ENCODE measurements at regions not wholly inside any gene's neighbourhood (a gene's known extent, or its start where the extent isn't known, plus 50 kb on each side); places are given as distances from the start of the nearest gene placed in this dataset.

DNA sequence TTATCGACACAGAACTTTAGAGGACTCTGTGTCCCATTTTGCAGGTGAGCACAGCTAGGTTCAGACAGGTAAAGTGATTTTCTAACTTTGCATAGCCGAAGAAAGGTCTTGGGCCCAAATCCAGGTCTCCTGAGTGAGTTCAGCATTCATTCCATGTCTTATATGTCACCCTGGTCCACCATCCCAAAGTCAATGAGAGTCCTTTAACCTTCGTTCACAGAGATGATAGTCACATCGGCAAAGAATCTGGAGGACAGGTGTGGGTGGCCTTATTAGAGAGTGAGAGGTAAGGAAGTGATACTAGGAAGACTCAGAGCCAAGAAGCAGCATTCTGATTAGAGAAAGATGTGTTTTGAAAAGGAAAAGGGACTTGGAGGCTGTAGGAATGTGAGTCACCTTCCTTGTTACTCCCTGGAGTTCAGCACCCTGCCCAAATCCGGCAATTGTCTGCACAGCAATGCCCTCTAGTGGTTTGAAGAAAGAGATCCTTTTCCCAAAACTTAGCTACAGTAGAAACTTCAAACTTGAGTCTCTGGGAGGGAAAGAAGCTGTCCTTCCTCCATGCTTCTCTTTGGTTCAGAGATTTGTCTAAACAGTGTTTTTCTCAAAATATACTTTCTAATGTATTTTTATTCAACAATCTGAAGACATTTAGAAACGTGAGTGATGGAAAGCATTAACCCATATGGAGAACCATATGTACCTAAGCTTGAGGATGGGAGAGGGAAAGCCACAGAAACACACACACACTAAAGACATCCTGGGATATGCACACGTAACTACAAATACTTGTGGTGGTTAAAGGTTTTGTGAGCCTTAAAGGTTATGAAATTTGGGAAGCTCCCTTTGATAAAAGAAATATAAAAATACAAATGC lies 96.4 kb upstream of the SHISA6 start:
- Histone ChIP-seq H3K4me1 (ENCODE audit: control insufficient read depth, extremely low read depth, insufficient read depth, low read length) (no peaks in the 10 kb centered on the region), H3K79me2 (ENCODE audit: control insufficient read depth, insufficient read depth, low read length) (no peaks in the 10 kb centered on the region), H3K9ac (ENCODE audit: insufficient read depth, low read length) (no peak overlapping the region), H3K27ac (ENCODE audit: insufficient read depth, low read length) (no peak overlapping the region), H2AFZ (ENCODE audit: low read length) (no peak overlapping the region), H3K4me3 (replicated peaks in 1 of 4; ENCODE audit: control extremely low read depth in 1 of 4, insufficient read depth in 1 of 4, low read depth in 3 of 4, low read length in 4 of 4) (no peak overlapping the region), H3K9me3 (ENCODE audit: control insufficient read depth, insufficient read depth, low read depth, low read length) (no peaks in the 10 kb centered on the region), H3K27me3 (ENCODE audit: control insufficient read depth, insufficient read depth, low read length) (no peaks in the 10 kb centered on the region), H4K20me1 (ENCODE audit: control insufficient read depth, extremely low read depth, insufficient read depth, low read length) (no peaks in the 10 kb centered on the region), H3K4me2 (ENCODE audit: extremely low read depth, insufficient read depth, low read length) (no peak overlapping the region), H3K36me3 (ENCODE audit: control insufficient read depth, insufficient read depth, low read length) (no peaks in the 10 kb centered on the region)
- DNase-seq (ENCODE audit: low read depth in 2 of 2), result peak in 1 of 2 donors; percentile 33
- TF ChIP-seq EZH2 (IDR thresholded peaks at IDR 0.05; ENCODE audit: low read length, missing control alignments), result no peak
- TF ChIP-seq, protein P1, sequence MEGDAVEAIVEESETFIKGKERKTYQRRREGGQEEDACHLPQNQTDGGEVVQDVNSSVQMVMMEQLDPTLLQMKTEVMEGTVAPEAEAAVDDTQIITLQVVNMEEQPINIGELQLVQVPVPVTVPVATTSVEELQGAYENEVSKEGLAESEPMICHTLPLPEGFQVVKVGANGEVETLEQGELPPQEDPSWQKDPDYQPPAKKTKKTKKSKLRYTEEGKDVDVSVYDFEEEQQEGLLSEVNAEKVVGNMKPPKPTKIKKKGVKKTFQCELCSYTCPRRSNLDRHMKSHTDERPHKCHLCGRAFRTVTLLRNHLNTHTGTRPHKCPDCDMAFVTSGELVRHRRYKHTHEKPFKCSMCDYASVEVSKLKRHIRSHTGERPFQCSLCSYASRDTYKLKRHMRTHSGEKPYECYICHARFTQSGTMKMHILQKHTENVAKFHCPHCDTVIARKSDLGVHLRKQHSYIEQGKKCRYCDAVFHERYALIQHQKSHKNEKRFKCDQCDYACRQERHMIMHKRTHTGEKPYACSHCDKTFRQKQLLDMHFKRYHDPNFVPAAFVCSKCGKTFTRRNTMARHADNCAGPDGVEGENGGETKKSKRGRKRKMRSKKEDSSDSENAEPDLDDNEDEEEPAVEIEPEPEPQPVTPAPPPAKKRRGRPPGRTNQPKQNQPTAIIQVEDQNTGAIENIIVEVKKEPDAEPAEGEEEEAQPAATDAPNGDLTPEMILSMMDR (conservative IDR thresholded peaks at IDR 0.05 in 1 of 2, IDR thresholded peaks at IDR 0.05 in 1 of 2; ENCODE audit: low read depth in 1 of 2, low read length in 2 of 2), result peak in 1 of 2 donors; percentile 56

DNA sequence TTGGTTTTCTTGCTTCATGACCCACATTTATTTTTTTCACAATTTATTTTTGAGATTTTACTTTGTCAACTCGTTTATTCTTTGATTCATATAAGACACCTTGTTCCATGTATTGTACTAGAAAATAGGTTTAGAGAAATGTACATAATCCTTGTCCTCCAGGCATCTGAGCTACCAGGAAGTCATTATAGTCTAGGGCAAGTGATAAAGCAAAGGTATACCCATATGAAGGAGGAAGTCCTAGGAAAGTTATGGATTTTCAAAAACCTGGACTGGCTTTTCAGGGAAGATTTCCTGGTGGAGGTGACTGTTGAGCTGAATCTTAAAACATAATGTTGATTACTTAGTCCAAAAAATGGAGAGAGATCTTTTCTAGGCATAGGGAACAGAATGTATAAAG lies 98.8 kb upstream of the SHISA6 start:
- no peaks in the 10 kb centered on the region for H3K4me1 ChIP-seq (ENCODE audit: control insufficient read depth, extremely low read depth, insufficient read depth, low read length)
- H3K36me3 ChIP-seq (ENCODE audit: control insufficient read depth, insufficient read depth, low read length), result no peaks in the 10 kb centered on the region
- H3K4me2 ChIP-seq (ENCODE audit: extremely low read depth, insufficient read depth, low read length), result no peak overlapping the region
- no peaks in the 10 kb centered on the region for H4K20me1 ChIP-seq (ENCODE audit: control insufficient read depth, extremely low read depth, insufficient read depth, low read length)
- no peaks in the 10 kb centered on the region for H3K9me3 ChIP-seq (ENCODE audit: control insufficient read depth, insufficient read depth, low read depth, low read length)
- no peaks in the 10 kb centered on the region for H3K79me2 ChIP-seq (ENCODE audit: control insufficient read depth, insufficient read depth, low read length)
- no peak overlapping the region for H3K9ac ChIP-seq (ENCODE audit: insufficient read depth, low read length)
- H3K27me3 ChIP-seq (ENCODE audit: control insufficient read depth, insufficient read depth, low read length), result no peaks in the 10 kb centered on the region
- no peak overlapping the region for H3K4me3 ChIP-seq (replicated peaks in 1 of 4; ENCODE audit: control extremely low read depth in 1 of 4, insufficient read depth in 1 of 4, low read depth in 3 of 4, low read length in 4 of 4)
- H3K27ac ChIP-seq (ENCODE audit: insufficient read depth, low read length), result no peak overlapping the region
- no peak for TF ChIP-seq EZH2 (IDR thresholded peaks at IDR 0.05; ENCODE audit: low read length, missing control alignments)
- TF ChIP-seq, protein P1 (conservative IDR thresholded peaks at IDR 0.05 in 1 of 2, IDR thresholded peaks at IDR 0.05 in 1 of 2; ENCODE audit: low read depth in 1 of 2, low read length in 2 of 2), result no peak
- H2AFZ ChIP-seq (ENCODE audit: low read length), result no peak overlapping the region
- DNase-seq (ENCODE audit: low read depth in 2 of 2), result no peak

DNA sequence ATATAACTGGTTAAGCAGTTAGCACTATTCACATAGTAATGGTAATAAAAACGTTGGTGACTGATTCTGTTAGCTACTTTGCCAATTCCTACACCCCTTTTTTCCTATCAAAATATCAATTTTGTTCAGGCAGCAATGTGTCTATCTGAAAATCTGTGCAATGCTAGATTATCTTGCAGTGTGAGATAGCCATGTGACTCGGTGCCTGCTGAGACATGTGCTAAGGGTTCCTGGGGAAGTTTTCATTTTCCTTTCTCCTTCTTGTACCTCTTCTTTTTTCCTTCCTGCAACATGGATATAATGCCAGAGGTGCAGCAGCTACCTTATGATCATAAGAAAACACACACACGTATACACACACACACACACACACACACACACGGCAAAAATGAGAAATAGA lies 100.5 kb upstream of the SHISA6 start:
- Histone ChIP-seq H3K9ac (ENCODE audit: insufficient read depth, low read length) (no peak overlapping the region), H3K4me2 (ENCODE audit: extremely low read depth, insufficient read depth, low read length) (no peak overlapping the region), H3K9me3 (ENCODE audit: control insufficient read depth, insufficient read depth, low read depth, low read length) (no peaks in the 10 kb centered on the region), H3K4me3 (replicated peaks in 1 of 4; ENCODE audit: control extremely low read depth in 1 of 4, insufficient read depth in 1 of 4, low read depth in 3 of 4, low read length in 4 of 4) (no peak overlapping the region), H3K4me1 (ENCODE audit: control insufficient read depth, extremely low read depth, insufficient read depth, low read length) (no peaks in the 10 kb centered on the region), H4K20me1 (ENCODE audit: control insufficient read depth, extremely low read depth, insufficient read depth, low read length) (no peaks in the 10 kb centered on the region), H3K79me2 (ENCODE audit: control insufficient read depth, insufficient read depth, low read length) (no peaks in the 10 kb centered on the region), H3K27ac (ENCODE audit: insufficient read depth, low read length) (no peak overlapping the region), H3K27me3 (ENCODE audit: control insufficient read depth, insufficient read depth, low read length) (no peaks in the 10 kb centered on the region), H3K36me3 (ENCODE audit: control insufficient read depth, insufficient read depth, low read length) (no peaks in the 10 kb centered on the region), H2AFZ (ENCODE audit: low read length) (no peak overlapping the region)
- DNase-seq (ENCODE audit: low read depth in 2 of 2), result no peak
- TF ChIP-seq, protein P1 (conservative IDR thresholded peaks at IDR 0.05 in 1 of 2, IDR thresholded peaks at IDR 0.05 in 1 of 2; ENCODE audit: low read depth in 1 of 2, low read length in 2 of 2), result no peak
- TF ChIP-seq EZH2 (IDR thresholded peaks at IDR 0.05; ENCODE audit: low read length, missing control alignments), result no peak
